ENCODE measurements at regions not wholly inside any gene's neighbourhood (a gene's known extent, or its start where the extent isn't known, plus 50 kb on each side); places are given as distances from the start of the nearest gene placed in this dataset.
A peak's percentile ranks its signal among the peaks of the same experiment; 100 is the strongest.

GRCh38 chr6:43915986-43916923, 146.2 kb downstream of the VEGFA start (continued):
- TF ChIP-seq TRAFD1 (CRISPR knock-in tag; IDR thresholded peaks at IDR 0.05; ENCODE audit: borderline replicate concordance) (no peak), TCF12 (IDR thresholded peaks at IDR 0.05) (no peak), TCF12 (CRISPR knock-in tag; IDR thresholded peaks at IDR 0.05) (no peak), ZC3H13 (CRISPR knock-in tag; IDR thresholded peaks at IDR 0.05) (no peak), ZNF142 (CRISPR knock-in tag; IDR thresholded peaks at IDR 0.05) (no peak), ZNF607 (CRISPR knock-in tag; IDR thresholded peaks at IDR 0.05; ENCODE audit: borderline replicate concordance) (no peak), PAX8 (CRISPR knock-in tag; IDR thresholded peaks at IDR 0.05; ENCODE audit: borderline replicate concordance) (no peak), TFAP4 (IDR thresholded peaks at IDR 0.05; ENCODE audit: borderline replicate concordance, low read depth) (no peak), SMC3 (IDR thresholded peaks at IDR 0.05; ENCODE audit: low read length) (no peak), NCOA5 (CRISPR knock-in tag; IDR thresholded peaks at IDR 0.05) (no peak), ZNF577 (CRISPR knock-in tag; IDR thresholded peaks at IDR 0.05; ENCODE audit: borderline replicate concordance, low read depth) (no peak), ZNF768 (CRISPR knock-in tag; IDR thresholded peaks at IDR 0.05) (no peak), ISX (CRISPR knock-in tag; conservative IDR thresholded peaks at IDR 0.05) (no peak), NFRKB (IDR thresholded peaks at IDR 0.05) (no peak), FOXC1 (CRISPR knock-in tag; IDR thresholded peaks at IDR 0.05; ENCODE audit: borderline replicate concordance) (0 out of 2 replicates have a peak, but pooled peaks have one; percentile 29)
- TF ChIP-seq, protein P1, sequence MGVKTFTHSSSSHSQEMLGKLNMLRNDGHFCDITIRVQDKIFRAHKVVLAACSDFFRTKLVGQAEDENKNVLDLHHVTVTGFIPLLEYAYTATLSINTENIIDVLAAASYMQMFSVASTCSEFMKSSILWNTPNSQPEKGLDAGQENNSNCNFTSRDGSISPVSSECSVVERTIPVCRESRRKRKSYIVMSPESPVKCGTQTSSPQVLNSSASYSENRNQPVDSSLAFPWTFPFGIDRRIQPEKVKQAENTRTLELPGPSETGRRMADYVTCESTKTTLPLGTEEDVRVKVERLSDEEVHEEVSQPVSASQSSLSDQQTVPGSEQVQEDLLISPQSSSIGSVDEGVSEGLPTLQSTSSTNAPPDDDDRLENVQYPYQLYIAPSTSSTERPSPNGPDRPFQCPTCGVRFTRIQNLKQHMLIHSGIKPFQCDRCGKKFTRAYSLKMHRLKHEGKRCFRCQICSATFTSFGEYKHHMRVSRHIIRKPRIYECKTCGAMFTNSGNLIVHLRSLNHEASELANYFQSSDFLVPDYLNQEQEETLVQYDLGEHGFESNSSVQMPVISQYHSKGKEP (CRISPR knock-in tag; IDR thresholded peaks at IDR 0.05): no peak
- TF ChIP-seq, protein P2, sequence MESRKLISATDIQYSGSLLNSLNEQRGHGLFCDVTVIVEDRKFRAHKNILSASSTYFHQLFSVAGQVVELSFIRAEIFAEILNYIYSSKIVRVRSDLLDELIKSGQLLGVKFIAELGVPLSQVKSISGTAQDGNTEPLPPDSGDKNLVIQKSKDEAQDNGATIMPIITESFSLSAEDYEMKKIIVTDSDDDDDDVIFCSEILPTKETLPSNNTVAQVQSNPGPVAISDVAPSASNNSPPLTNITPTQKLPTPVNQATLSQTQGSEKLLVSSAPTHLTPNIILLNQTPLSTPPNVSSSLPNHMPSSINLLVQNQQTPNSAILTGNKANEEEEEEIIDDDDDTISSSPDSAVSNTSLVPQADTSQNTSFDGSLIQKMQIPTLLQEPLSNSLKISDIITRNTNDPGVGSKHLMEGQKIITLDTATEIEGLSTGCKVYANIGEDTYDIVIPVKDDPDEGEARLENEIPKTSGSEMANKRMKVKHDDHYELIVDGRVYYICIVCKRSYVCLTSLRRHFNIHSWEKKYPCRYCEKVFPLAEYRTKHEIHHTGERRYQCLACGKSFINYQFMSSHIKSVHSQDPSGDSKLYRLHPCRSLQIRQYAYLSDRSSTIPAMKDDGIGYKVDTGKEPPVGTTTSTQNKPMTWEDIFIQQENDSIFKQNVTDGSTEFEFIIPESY (CRISPR knock-in tag; IDR thresholded peaks at IDR 0.05): no peak
